AG10803 (cell line): ENCODE measurements at regions not wholly inside any gene's neighbourhood (a gene's known extent, or its start where the extent isn't known, plus 50 kb on each side); places are given as distances from the start of the nearest gene placed in this dataset.

ENCODE experiments used
- DNase-seq: peaks from one replicate; pipeline ENCODE4 v3.0.0; 2010; ENCODE audit warnings: low read depth
- H3K4me3 ChIP-seq: 2 replicates; pipeline ENCODE4 v1.5.1; 2011; ENCODE audit warnings: mild to moderate bottlenecking, low read length, control low read depth
- TF ChIP-seq, protein P1 (sequence below): conservative IDR thresholded peaks from 2 replicates; pipeline ENCODE4 v1.5.1; 2011; ENCODE audit warnings: mild to moderate bottlenecking, low read length, control low read depth, inconsistent platforms

DNA sequence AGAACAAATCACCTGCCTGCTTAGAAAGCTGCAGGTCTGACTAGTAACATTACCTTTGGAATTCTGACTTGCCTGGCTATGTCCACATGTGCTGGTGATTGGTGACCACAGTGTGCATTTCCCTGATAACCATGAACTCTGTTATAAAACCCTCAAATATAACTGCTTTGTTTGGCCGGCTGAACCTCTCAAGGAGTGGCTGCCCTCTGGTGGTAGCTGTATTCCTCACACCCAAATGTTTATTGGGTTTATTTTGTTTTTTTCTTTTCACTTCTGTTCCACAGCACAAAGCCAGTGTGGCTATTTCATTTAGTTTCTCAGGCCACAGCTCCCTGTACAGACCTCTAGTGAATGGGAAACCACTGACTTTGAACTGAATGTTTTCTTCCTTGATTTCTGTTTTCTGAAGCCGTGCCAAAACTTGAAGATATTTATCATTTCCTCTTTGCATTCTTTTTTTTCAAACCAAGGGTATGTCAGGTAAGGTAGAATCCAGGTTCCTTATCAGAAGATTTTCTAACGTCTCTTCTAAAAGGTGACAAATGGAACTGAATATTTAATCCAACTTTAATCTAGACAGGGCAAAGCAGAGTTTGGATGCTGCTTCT lies 549.0 kb upstream of the VRK2 start:
- DNase-seq, result peak; percentile 64
- TF ChIP-seq, protein P1, sequence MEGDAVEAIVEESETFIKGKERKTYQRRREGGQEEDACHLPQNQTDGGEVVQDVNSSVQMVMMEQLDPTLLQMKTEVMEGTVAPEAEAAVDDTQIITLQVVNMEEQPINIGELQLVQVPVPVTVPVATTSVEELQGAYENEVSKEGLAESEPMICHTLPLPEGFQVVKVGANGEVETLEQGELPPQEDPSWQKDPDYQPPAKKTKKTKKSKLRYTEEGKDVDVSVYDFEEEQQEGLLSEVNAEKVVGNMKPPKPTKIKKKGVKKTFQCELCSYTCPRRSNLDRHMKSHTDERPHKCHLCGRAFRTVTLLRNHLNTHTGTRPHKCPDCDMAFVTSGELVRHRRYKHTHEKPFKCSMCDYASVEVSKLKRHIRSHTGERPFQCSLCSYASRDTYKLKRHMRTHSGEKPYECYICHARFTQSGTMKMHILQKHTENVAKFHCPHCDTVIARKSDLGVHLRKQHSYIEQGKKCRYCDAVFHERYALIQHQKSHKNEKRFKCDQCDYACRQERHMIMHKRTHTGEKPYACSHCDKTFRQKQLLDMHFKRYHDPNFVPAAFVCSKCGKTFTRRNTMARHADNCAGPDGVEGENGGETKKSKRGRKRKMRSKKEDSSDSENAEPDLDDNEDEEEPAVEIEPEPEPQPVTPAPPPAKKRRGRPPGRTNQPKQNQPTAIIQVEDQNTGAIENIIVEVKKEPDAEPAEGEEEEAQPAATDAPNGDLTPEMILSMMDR, result peak; percentile 90
- H3K4me3 ChIP-seq, result no peak overlapping the region

DNA sequence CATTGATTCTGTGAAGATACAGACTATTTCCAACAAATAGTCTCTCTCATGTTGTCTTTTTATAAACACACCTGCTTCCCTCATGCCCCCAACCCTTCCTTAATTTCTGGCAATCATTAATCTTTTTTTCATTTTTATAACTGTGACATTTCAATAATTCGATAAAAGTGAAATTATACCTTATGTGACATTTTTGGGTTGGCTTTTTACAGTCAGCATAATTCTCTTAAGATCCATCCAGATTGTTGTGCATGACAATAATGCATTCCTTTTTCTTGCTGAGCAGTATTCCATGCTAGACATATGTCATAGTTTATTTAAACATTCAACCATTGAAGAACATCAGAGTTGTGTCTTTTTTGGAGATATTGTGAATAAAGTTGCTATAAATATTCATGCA lies 541.8 kb upstream of the VRK2 start:
- DNase-seq, result no peak
- TF ChIP-seq, protein P1, result no peak
- H3K4me3 ChIP-seq, result no peak overlapping the region

GRCh38 chr2:57509189-57509588 lies 537.4 kb upstream of the VRK2 start:
- no peak for DNase-seq
- TF ChIP-seq, protein P1, result no peak
- no peak overlapping the region for H3K4me3 ChIP-seq

- TF ChIP-seq, protein P1, result no peak
- H3K4me3 ChIP-seq, result no peak overlapping the region
- no peak for DNase-seq
Observed at GRCh38 chr2:57510704-57511103, 535.9 kb upstream of the VRK2 start.

DNA sequence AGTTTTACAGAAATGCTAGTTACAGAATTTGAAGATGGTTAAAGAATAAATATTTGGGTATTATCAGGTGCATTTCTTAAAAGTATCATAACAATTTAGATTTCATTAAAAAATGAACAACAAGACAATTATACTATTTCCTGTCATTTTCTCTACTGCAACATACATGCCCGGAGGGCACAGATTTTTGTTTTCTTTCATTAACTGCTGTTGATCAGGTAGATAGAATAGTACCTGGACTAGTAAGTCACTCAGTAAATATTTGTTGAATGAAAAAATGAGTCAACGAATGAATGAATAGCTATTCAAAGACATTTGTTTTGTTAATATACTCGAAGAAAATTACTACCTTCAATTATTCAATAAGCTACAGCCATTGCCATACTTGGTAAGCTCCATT lies 531.2 kb upstream of the VRK2 start:
- TF ChIP-seq, protein P1, result no peak
- no peak overlapping the region for H3K4me3 ChIP-seq
- DNase-seq, result no peak

GRCh38 chr2:57516698-57517340 lies 529.8 kb upstream of the VRK2 start:
- no peak overlapping the region for H3K4me3 ChIP-seq
- TF ChIP-seq, protein P1, result peak; percentile 66
- peak; percentile 52 for DNase-seq

DNA sequence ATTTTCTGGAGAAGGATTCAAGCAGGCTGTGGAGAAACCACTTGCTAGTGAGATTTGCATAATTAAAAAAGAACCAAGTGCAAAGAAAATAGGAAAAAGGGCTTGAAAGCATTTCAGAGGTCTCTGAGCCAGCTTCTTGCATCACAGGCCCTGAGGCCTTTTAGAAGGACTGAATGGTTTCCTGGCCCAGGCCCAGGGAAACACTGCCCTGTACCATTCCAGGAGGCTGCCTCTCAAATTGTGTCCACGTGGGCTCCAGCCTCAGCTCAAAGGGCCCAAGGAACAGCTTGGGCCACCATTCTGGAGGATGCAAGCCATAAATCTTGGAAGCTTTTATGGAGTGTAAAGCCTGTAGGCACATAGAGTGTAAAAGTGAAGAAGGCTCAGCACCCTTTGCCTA lies 523.3 kb upstream of the VRK2 start:
- DNase-seq, result no peak
- no peak overlapping the region for H3K4me3 ChIP-seq
- TF ChIP-seq, protein P1, result no peak
